VCaP (cell line): ENCODE measurements at regions not wholly inside any gene's neighbourhood (a gene's known extent, or its start where the extent isn't known, plus 50 kb on each side); places are given as distances from the start of the nearest gene placed in this dataset.

Experiments
- H3K27ac ChIP-seq: fragments of 450-650 bp; 2 replicates; pipeline ENCODE4 v1.5.1; 2017
- CTCF ChIP-seq: fragments of 450-650 bp; conservative IDR thresholded peaks from 2 replicates; pipeline ENCODE4 v1.5.1; 2017; ENCODE audit warnings: mild to moderate bottlenecking, moderate library complexity

DNA sequence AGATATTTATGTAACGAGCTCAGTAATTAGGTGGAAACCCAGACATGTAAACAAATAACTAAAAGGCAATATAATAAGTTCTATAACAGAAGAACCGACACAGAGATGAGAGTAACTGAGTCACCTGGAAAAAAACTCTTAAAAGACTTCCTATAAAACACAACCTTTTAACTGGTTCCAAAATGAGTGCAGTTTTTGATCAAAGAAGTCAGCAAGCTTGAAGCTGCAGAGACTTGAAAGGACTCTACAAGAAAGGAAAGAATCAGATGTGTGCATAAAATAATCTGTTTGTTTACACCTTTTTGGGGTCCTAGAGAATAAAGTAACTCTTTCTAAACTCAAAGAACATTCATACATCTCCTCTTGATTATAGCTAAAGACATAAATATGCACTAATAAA lies 560.4 kb upstream of the CCDC54 start:
- TF ChIP-seq CTCF: no peak
- H3K27ac ChIP-seq: no peak overlapping the region

- no peak for TF ChIP-seq CTCF
- no peak overlapping the region for H3K27ac ChIP-seq
Measured at GRCh38 chr3:106817706-106818105, 559.5 kb upstream of the CCDC54 start.

GRCh38 chr3:106819440-106819839 lies 557.8 kb upstream of the CCDC54 start:
- no peak for TF ChIP-seq CTCF
- no peak overlapping the region for H3K27ac ChIP-seq

GRCh38 chr3:106820726-106821362 lies 556.4 kb upstream of the CCDC54 start:
- TF ChIP-seq CTCF: no peak
- no peak overlapping the region for H3K27ac ChIP-seq

GRCh38 chr3:106821801-106822200 lies 555.4 kb upstream of the CCDC54 start:
- no peak for TF ChIP-seq CTCF
- no peak overlapping the region for H3K27ac ChIP-seq

- H3K27ac ChIP-seq: no peak overlapping the region
- TF ChIP-seq CTCF: no peak
Measured at GRCh38 chr3:106822204-106822603, 555.0 kb upstream of the CCDC54 start.

DNA sequence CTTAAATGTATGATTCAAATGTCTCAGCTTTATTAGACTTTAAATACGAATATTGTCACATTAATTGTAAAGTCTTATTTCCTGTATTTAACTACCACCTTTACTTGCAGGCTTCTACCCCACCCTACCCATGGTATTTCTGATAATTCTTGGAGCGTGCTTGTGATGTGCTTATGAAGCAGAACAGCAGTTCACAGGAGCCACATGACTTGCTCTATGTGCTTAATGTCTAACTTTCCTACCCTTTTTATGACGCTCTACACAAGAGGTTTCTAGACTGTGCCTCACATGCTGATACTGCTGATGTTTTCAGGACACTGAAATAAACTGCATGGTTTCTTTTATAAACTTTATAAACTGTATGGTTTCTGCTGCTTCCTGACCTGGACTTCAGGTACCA lies 553.5 kb upstream of the CCDC54 start:
- no peak for TF ChIP-seq CTCF
- no peak overlapping the region for H3K27ac ChIP-seq
